Prostate gland (tissue), 2 donors: ENCODE measurements at regions not wholly inside any gene's neighbourhood (a gene's known extent, or its start where the extent isn't known, plus 50 kb on each side); places are given as distances from the start of the nearest gene placed in this dataset.
"Not testable (repeated sequence)": the region's sequence is repeated elsewhere in the genome, so short reads cannot be mapped to it uniquely, and the experiment has no call there.

Experiments used
- DNase-seq: peaks from one replicate; pipeline ENCODE4 v3.0.0-alpha.2; 2019; ENCODE audit warnings: low spot score
- H3K27ac ChIP-seq, 2 donors: fragments of 200-600 bp; sonication (generic); 2 replicates each; pipeline ENCODE4 v1.5.1; 2017 to 2019
- H3K27me3 ChIP-seq: fragments of 200-600 bp; sonication (generic); replicated peaks from 2 replicates; pipeline ENCODE4 v1.5.1; 2019; ENCODE audit not compliant: insufficient read depth
- H3K36me3 ChIP-seq, 2 donors: fragments of 200-600 bp; sonication (generic); 1 replicate in 1 of 2; 2 replicates in 1 of 2; pipeline versions ENCODE4 v1.5.1 to v1.8.1; 2017 to 2019
- H3K4me1 ChIP-seq: fragments of 200-600 bp; sonication (generic); replicated peaks from 2 replicates; pipeline ENCODE4 v1.5.1; 2019
- H3K4me3 ChIP-seq, 2 donors: fragments of 200-600 bp; sonication (generic); 2 replicates each; pipeline ENCODE4 v1.5.1; 2017 to 2019
- H3K9me3 ChIP-seq: fragments of 200-600 bp; sonication (generic); 2 replicates; pipeline ENCODE4 v1.5.1; 2017
- CTCF ChIP-seq, 4 experiments: fragments of 200-600 bp in 2 of 4; fragments of 450-650 bp in 2 of 4; sonication (generic) in 2 of 4; IDR thresholded peaks; 1 replicate in 3 of 4; 2 replicates in 1 of 4; pipeline ENCODE4 v1.5.1; 2016 to 2019; ENCODE audit warnings: antibody characterized with exemption in 4 of 4, mild to moderate bottlenecking in 2 of 4, moderate library complexity in 2 of 4
- POLR2A ChIP-seq: fragments of 450-650 bp; IDR thresholded peaks from one replicate; pipeline ENCODE4 v1.6.1; 2016; ENCODE audit warnings: antibody characterized with exemption, mild to moderate bottlenecking
- POLR2AphosphoS5 ChIP-seq: sonication (generic); formaldehyde crosslinking; IDR thresholded peaks from one replicate; pipeline ENCODE4 v1.6.1; 2017; ENCODE audit warnings: antibody characterized with exemption
- WGBS: methylation state at CpG from one replicate; pipeline ENCODE4 v1.1.5; 2018; 5-methylcytosine and 5-hydroxymethylcytosine counted together
- intact Hi-C: fragments of 100-400 bp; cut with DNase I; formaldehyde crosslinking; loops from one replicate; pipeline ENCODE4 v1.14.2; 2022

- intact Hi-C loops: no loop called here
- H3K27ac ChIP-seq: no peak overlapping the region
- H3K36me3 ChIP-seq: no peaks in the 10 kb centered on the region
- DNase-seq: no peak
- no peak overlapping the region for H3K4me3 ChIP-seq
- no peaks in the 10 kb centered on the region for H3K27me3 ChIP-seq
- no peaks in the 10 kb centered on the region for H3K9me3 ChIP-seq
- H3K4me1 ChIP-seq: no peaks in the 10 kb centered on the region
- TF ChIP-seq CTCF (IDR thresholded peaks at IDR 0.05) (no peak), POLR2AphosphoS5 (no peak), POLR2A (no peak)
- WGBS: 91% methylated on average over 3 of the region's 3 CpGs
Observed at GRCh38 chr1:58949551-58950220, 165.8 kb upstream of the JUN start.

- DNase-seq: no peak
- intact Hi-C loops: no loop called here
- WGBS: 91% methylated on average over 7 of the region's 7 CpGs
- no peak for TF ChIP-seq POLR2A
- no peak for TF ChIP-seq CTCF (IDR thresholded peaks at IDR 0.05)
- no peak for TF ChIP-seq POLR2AphosphoS5
- H3K4me1 ChIP-seq: no peaks in the 10 kb centered on the region
- no peaks in the 10 kb centered on the region for H3K27me3 ChIP-seq
- H3K4me3 ChIP-seq: no peak overlapping the region
- no peaks in the 10 kb centered on the region for H3K36me3 ChIP-seq
- H3K27ac ChIP-seq: no peak overlapping the region
- no peaks in the 10 kb centered on the region for H3K9me3 ChIP-seq
Observed at GRCh38 chr1:58950897-58951296, 167.1 kb upstream of the JUN start.

- H3K36me3 ChIP-seq, intact Hi-C loops, H3K9me3 ChIP-seq, H3K4me3 ChIP-seq, H3K4me1 ChIP-seq, H3K27me3 ChIP-seq, H3K27ac ChIP-seq, DNase-seq: not testable (repeated sequence)
- 92% methylated on average over 1 of the region's 1 CpG for WGBS
Observed at GRCh38 chr1:58953951-58954350, 170.1 kb upstream of the JUN start.

- H3K27ac ChIP-seq, H3K4me3 ChIP-seq, H3K9me3 ChIP-seq, DNase-seq, H3K27me3 ChIP-seq, H3K4me1 ChIP-seq, intact Hi-C loops, H3K36me3 ChIP-seq: not testable (repeated sequence)
- WGBS: 68% methylated on average over 2 of the region's 2 CpGs
Observed at GRCh38 chr1:58963287-58963686, 179.4 kb upstream of the JUN start.

GRCh38 chr1:58964428-58964827 lies 180.6 kb upstream of the JUN start:
- peak; percentile 60 for DNase-seq
- Histone ChIP-seq H3K9me3 (no peaks in the 10 kb centered on the region), H3K27me3 (no peaks in the 10 kb centered on the region), H3K4me1 (peaks cover 6% of the 10 kb centered on the region), H3K36me3 (no peaks in the 10 kb centered on the region), H3K4me3 (no peak overlapping the region), H3K27ac (no peak overlapping the region)
- 46% methylated on average over 2 of the region's 2 CpGs for WGBS
- intact Hi-C loops: no loop called here
- TF ChIP-seq POLR2AphosphoS5: peak; percentile 38
- TF ChIP-seq POLR2A: no peak

GRCh38 chr1:58964880-58965279 lies 181.0 kb upstream of the JUN start:
- TF ChIP-seq POLR2AphosphoS5 (no peak), POLR2A (no peak)
- intact Hi-C loops: no loop called here
- Histone ChIP-seq H3K9me3 (no peaks in the 10 kb centered on the region), H3K27me3 (no peaks in the 10 kb centered on the region), H3K27ac (no peak overlapping the region), H3K4me1 (peaks cover 6% of the 10 kb centered on the region), H3K36me3 (no peaks in the 10 kb centered on the region), H3K4me3 (no peak overlapping the region)
- 54% methylated on average over 1 of the region's 1 CpG for WGBS
- DNase-seq: no peak
